ENCODE measurements at regions not wholly inside any gene's neighbourhood (a gene's known extent, or its start where the extent isn't known, plus 50 kb on each side); places are given as distances from the start of the nearest gene placed in this dataset.

DNA sequence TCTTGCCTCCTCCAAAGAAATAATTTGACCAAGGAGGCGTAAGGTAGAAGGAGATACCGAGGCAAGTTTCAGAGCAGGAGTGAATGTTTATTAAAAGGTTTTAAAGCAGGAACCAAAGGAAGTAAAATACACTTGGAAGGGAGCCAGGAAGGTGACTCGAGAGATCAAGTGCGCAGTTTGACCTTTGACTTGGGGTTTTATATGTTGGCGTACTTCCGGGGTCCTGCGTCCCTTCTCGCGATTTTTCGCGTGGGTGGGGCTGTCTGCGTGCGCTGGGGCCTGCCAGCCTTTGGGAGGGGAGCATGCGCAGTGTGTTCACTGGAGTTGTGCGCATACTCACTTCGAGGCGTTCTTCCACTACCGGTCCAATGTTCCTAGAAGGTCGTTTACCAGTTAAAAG, 166.0 kb upstream of the IRX2 start:
- no peak overlapping the region for H2AFZ ChIP-seq (ENCODE audit: low read length)
- no peak overlapping the region for H3K9ac ChIP-seq (ENCODE audit: insufficient read depth, low read length)
- no peak overlapping the region for H3K4me3 ChIP-seq (replicated peaks in 1 of 4; ENCODE audit: control extremely low read depth in 1 of 4, insufficient read depth in 1 of 4, low read depth in 3 of 4, low read length in 4 of 4)
- H3K27ac ChIP-seq (ENCODE audit: insufficient read depth, low read length) = no peak overlapping the region
- TF ChIP-seq, protein P1, sequence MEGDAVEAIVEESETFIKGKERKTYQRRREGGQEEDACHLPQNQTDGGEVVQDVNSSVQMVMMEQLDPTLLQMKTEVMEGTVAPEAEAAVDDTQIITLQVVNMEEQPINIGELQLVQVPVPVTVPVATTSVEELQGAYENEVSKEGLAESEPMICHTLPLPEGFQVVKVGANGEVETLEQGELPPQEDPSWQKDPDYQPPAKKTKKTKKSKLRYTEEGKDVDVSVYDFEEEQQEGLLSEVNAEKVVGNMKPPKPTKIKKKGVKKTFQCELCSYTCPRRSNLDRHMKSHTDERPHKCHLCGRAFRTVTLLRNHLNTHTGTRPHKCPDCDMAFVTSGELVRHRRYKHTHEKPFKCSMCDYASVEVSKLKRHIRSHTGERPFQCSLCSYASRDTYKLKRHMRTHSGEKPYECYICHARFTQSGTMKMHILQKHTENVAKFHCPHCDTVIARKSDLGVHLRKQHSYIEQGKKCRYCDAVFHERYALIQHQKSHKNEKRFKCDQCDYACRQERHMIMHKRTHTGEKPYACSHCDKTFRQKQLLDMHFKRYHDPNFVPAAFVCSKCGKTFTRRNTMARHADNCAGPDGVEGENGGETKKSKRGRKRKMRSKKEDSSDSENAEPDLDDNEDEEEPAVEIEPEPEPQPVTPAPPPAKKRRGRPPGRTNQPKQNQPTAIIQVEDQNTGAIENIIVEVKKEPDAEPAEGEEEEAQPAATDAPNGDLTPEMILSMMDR (conservative IDR thresholded peaks at IDR 0.05 in 1 of 2, IDR thresholded peaks at IDR 0.05 in 1 of 2; ENCODE audit: low read depth in 1 of 2, low read length in 2 of 2) = no peak
- no peak for TF ChIP-seq EZH2 (IDR thresholded peaks at IDR 0.05; ENCODE audit: low read length, missing control alignments)
- H3K4me1 ChIP-seq (ENCODE audit: control insufficient read depth, extremely low read depth, insufficient read depth, low read length) = no peaks in the 10 kb centered on the region
- no peaks in the 10 kb centered on the region for H3K27me3 ChIP-seq (ENCODE audit: control insufficient read depth, insufficient read depth, low read length)
- no peaks in the 10 kb centered on the region for H3K79me2 ChIP-seq (ENCODE audit: control insufficient read depth, insufficient read depth, low read length)
- no peaks in the 10 kb centered on the region for H3K9me3 ChIP-seq (ENCODE audit: control insufficient read depth, insufficient read depth, low read depth, low read length)
- no peaks in the 10 kb centered on the region for H3K36me3 ChIP-seq (ENCODE audit: control insufficient read depth, insufficient read depth, low read length)
- no peaks in the 10 kb centered on the region for H4K20me1 ChIP-seq (ENCODE audit: control insufficient read depth, extremely low read depth, insufficient read depth, low read length)
- DNase-seq (ENCODE audit: low read depth in 2 of 2) = no peak
- no peak overlapping the region for H3K4me2 ChIP-seq (ENCODE audit: extremely low read depth, insufficient read depth, low read length)

DNA sequence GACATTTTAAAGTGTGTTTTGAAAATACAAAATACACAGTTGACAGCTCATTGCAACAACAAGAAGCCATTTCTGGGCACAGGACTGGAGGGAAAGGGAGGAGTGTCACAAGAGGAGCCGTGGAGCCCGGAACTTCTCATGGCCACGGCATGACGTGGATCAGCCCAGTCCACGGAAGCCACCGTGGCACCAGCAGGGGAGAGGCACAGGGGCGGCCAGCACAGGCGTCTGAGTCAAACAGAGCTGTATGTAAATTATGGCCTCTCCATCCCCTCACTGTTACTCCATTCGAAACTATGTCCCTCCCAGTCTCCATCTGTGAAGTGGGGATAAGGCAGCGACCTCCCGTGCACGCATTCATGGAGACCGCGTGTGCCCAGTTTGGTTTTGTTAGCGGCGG, 165.6 kb upstream of the IRX2 start:
- no peaks in the 10 kb centered on the region for H3K4me1 ChIP-seq (ENCODE audit: control insufficient read depth, extremely low read depth, insufficient read depth, low read length)
- no peaks in the 10 kb centered on the region for H3K36me3 ChIP-seq (ENCODE audit: control insufficient read depth, insufficient read depth, low read length)
- H3K27me3 ChIP-seq (ENCODE audit: control insufficient read depth, insufficient read depth, low read length) = no peaks in the 10 kb centered on the region
- H2AFZ ChIP-seq (ENCODE audit: low read length) = no peak overlapping the region
- no peak for DNase-seq (ENCODE audit: low read depth in 2 of 2)
- H3K9me3 ChIP-seq (ENCODE audit: control insufficient read depth, insufficient read depth, low read depth, low read length) = no peaks in the 10 kb centered on the region
- no peak overlapping the region for H3K27ac ChIP-seq (ENCODE audit: insufficient read depth, low read length)
- H3K4me2 ChIP-seq (ENCODE audit: extremely low read depth, insufficient read depth, low read length) = no peak overlapping the region
- H3K4me3 ChIP-seq (replicated peaks in 1 of 4; ENCODE audit: control extremely low read depth in 1 of 4, insufficient read depth in 1 of 4, low read depth in 3 of 4, low read length in 4 of 4) = no peak overlapping the region
- H3K79me2 ChIP-seq (ENCODE audit: control insufficient read depth, insufficient read depth, low read length) = no peaks in the 10 kb centered on the region
- no peaks in the 10 kb centered on the region for H4K20me1 ChIP-seq (ENCODE audit: control insufficient read depth, extremely low read depth, insufficient read depth, low read length)
- TF ChIP-seq, protein P1 (conservative IDR thresholded peaks at IDR 0.05 in 1 of 2, IDR thresholded peaks at IDR 0.05 in 1 of 2; ENCODE audit: low read depth in 1 of 2, low read length in 2 of 2) = no peak
- TF ChIP-seq EZH2 (IDR thresholded peaks at IDR 0.05; ENCODE audit: low read length, missing control alignments) = no peak
- H3K9ac ChIP-seq (ENCODE audit: insufficient read depth, low read length) = no peak overlapping the region

DNA sequence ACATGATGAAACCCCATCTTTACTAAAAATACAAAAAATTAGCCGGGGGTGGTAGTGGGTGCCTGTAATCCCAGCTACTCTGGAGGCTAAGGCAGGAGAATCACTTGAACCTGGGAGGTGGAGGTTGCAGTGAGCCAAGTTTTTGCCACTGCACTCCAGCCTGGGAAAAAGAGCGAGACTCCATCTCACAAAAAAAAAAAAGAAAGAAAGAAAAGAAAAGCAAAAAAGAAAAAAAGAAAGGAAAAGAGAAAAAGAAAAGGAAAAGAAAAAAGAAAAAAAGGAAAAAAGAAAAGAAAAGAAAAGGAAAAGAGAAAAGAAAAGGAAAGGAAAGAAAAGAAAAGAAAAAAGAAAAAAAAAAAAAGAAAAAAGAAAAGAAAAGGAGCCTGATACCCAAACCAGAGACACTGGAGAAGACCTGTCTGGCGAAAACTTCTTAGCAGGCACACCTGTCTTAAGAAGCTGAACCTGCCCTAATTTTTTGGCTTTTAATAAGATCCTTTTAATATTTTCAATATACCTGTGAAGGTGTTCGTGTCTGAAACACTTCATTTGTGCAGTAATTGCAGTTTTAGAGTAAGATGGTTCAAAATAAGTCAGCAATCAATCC, 164.7 kb upstream of the IRX2 start:
- no peaks in the 10 kb centered on the region for H4K20me1 ChIP-seq (ENCODE audit: control insufficient read depth, extremely low read depth, insufficient read depth, low read length)
- H3K9me3 ChIP-seq (ENCODE audit: control insufficient read depth, insufficient read depth, low read depth, low read length) = no peaks in the 10 kb centered on the region
- H3K27me3 ChIP-seq (ENCODE audit: control insufficient read depth, insufficient read depth, low read length) = no peaks in the 10 kb centered on the region

More for the DNA sequence above, 164.7 kb upstream of the IRX2 start:
- H3K4me2 ChIP-seq (ENCODE audit: extremely low read depth, insufficient read depth, low read length) = no peak overlapping the region
- H3K9ac ChIP-seq (ENCODE audit: insufficient read depth, low read length) = no peak overlapping the region
- H3K79me2 ChIP-seq (ENCODE audit: control insufficient read depth, insufficient read depth, low read length) = no peaks in the 10 kb centered on the region
- H3K4me3 ChIP-seq (replicated peaks in 1 of 4; ENCODE audit: control extremely low read depth in 1 of 4, insufficient read depth in 1 of 4, low read depth in 3 of 4, low read length in 4 of 4) = no peak overlapping the region
- no peak overlapping the region for H3K27ac ChIP-seq (ENCODE audit: insufficient read depth, low read length)
- no peak overlapping the region for H2AFZ ChIP-seq (ENCODE audit: low read length)
- H3K4me1 ChIP-seq (ENCODE audit: control insufficient read depth, extremely low read depth, insufficient read depth, low read length) = no peaks in the 10 kb centered on the region
- TF ChIP-seq EZH2 (IDR thresholded peaks at IDR 0.05; ENCODE audit: low read length, missing control alignments) = no peak
- TF ChIP-seq, protein P1 (conservative IDR thresholded peaks at IDR 0.05 in 1 of 2, IDR thresholded peaks at IDR 0.05 in 1 of 2; ENCODE audit: low read depth in 1 of 2, low read length in 2 of 2) = no peak
- DNase-seq (ENCODE audit: low read depth in 2 of 2) = no peak
- no peaks in the 10 kb centered on the region for H3K36me3 ChIP-seq (ENCODE audit: control insufficient read depth, insufficient read depth, low read length)
